SK-N-SH (cell line): ENCODE measurements at regions not wholly inside any gene's neighbourhood (a gene's known extent, or its start where the extent isn't known, plus 50 kb on each side); places are given as distances from the start of the nearest gene placed in this dataset.

Experiments
- CTCF ChIA-PET: fragments of 300-600, 350-600 bp; formaldehyde crosslinking; extraction: SDS; loops from one replicate; lab custom pipeline; 2021; lab: Yijun Ruan, JAX
- POLR2A ChIA-PET: fragments of 350-600 bp; sonication (Branson Sonifier 250); formaldehyde crosslinking; extraction: SDS; loops from one replicate; lab custom pipeline; 2020; ENCODE audit warnings: antibody characterized with exemption, inconsistent platforms; lab: Yijun Ruan, JAX
- DNase-seq: peaks from one replicate; pipeline ENCODE4 v3.0.0; 2012
- H2AFZ ChIP-seq: fragments of 200-600 bp; sonication (generic); 2 replicates; pipeline ENCODE4 v1.8.1; 2016; ENCODE audit warnings: antibody characterized with exemption, mild to moderate bottlenecking, low read depth
- H3F3A ChIP-seq: fragments of 200-600 bp; sonication (generic); replicated peaks from 2 replicates; pipeline ENCODE3; 2016; ENCODE audit warnings: antibody characterized with exemption, mild to moderate bottlenecking; ENCODE audit not compliant: insufficient read depth
- H3K27ac ChIP-seq, 2 experiments: fragments of 200-500 bp in 1 of 2; fragments of 200-600 bp in 1 of 2; sonication (Bioruptor generic) in 1 of 2; sonication (generic), shearing (Covaris generic) in 1 of 2; 2 replicates each; pipeline versions ENCODE4 v1.5.1 to v1.6.1; 2014 to 2016; ENCODE audit warnings: low read depth in 2 of 2, inconsistent platforms in 1 of 2, low read length in 1 of 2, mild to moderate bottlenecking in 1 of 2, mixed read lengths in 1 of 2
- H3K27me3 ChIP-seq: fragments of 200-600 bp; sonication (generic), shearing (Covaris generic); 2 replicates; pipeline ENCODE4 v1.6.1; 2016; ENCODE audit warnings: mixed run types; ENCODE audit not compliant: insufficient read depth
- H3K36me3 ChIP-seq, 2 experiments: fragments of 200-500 bp in 1 of 2; fragments of 200-600 bp in 1 of 2; sonication (Bioruptor generic) in 1 of 2; sonication (generic) in 1 of 2; replicated peaks in 1 of 2; 2 replicates each; pipeline versions ENCODE3 to v1.5.1; 2014 to 2016; ENCODE audit warnings: low read length in 1 of 2, mild to moderate bottlenecking in 1 of 2; ENCODE audit not compliant: insufficient read depth in 2 of 2, control insufficient read depth in 1 of 2
- H3K4me1 ChIP-seq, 2 experiments: fragments of 200-500 bp in 1 of 2; fragments of 200-600 bp in 1 of 2; sonication (Bioruptor generic) in 1 of 2; sonication (generic), shearing (Covaris generic) in 1 of 2; 2 replicates each; pipeline versions ENCODE4 v1.5.1 to v1.6.1; 2014 to 2016; ENCODE audit warnings: low read depth in 1 of 2, low read length in 1 of 2, mixed run types in 1 of 2; ENCODE audit not compliant: insufficient read depth in 2 of 2, control insufficient read depth in 1 of 2
- H3K4me2 ChIP-seq: fragments of 200-600 bp; sonication (generic), shearing (Covaris generic); 2 replicates; pipeline ENCODE4 v1.6.1; 2017; ENCODE audit warnings: mixed run types
- H3K4me3 ChIP-seq, 2 experiments: fragments of 200-500 bp in 1 of 2; fragments of 200-600 bp in 1 of 2; sonication (Bioruptor generic) in 1 of 2; sonication (generic), shearing (Covaris generic) in 1 of 2; 2 replicates each; pipeline versions ENCODE4 v1.5.1 to v1.8.1; 2014 to 2016; ENCODE audit warnings: low read depth in 2 of 2, inconsistent platforms in 1 of 2, low read length in 1 of 2, mild to moderate bottlenecking in 1 of 2, mixed read lengths in 1 of 2, moderate library complexity in 1 of 2
- H3K79me2 ChIP-seq: fragments of 200-600 bp; sonication (generic); 2 replicates; pipeline ENCODE4 v1.8.1; 2017; ENCODE audit warnings: mild to moderate bottlenecking; ENCODE audit not compliant: insufficient read depth
- H3K9ac ChIP-seq: fragments of 200-600 bp; sonication (generic); 2 replicates; pipeline ENCODE4 v1.6.1; 2017; ENCODE audit warnings: mixed run types
- H3K9me2 ChIP-seq: fragments of 200-600 bp; sonication (generic); 2 replicates; pipeline ENCODE4 v1.6.1; 2017; ENCODE audit warnings: mixed run types
- H3K9me3 ChIP-seq: fragments of 200-600 bp; sonication (generic); 2 replicates; pipeline ENCODE4 v1.6.1; 2017; ENCODE audit warnings: mixed run types, mild to moderate bottlenecking, moderate library complexity
- H4K20me1 ChIP-seq: fragments of 200-600 bp; sonication (generic); 2 replicates; pipeline ENCODE4 v1.6.1; 2017; ENCODE audit warnings: mild to moderate bottlenecking, mixed run types; ENCODE audit not compliant: insufficient read depth
- ELF1 ChIP-seq: IDR thresholded peaks from 2 replicates; pipeline ENCODE4 v1.4.0; 2012
- EP300 ChIP-seq, 2 experiments: IDR thresholded peaks; 2 replicates each; pipeline versions ENCODE4 v1.4.0 to v1.6.1; 2012; ENCODE audit warnings: borderline replicate concordance in 1 of 2, low read depth in 1 of 2, low read length in 1 of 2
- NFIC ChIP-seq: IDR thresholded peaks from 2 replicates; pipeline ENCODE4 v1.4.0; 2012; ENCODE audit warnings: borderline replicate concordance
- POLR2AphosphoS5 ChIP-seq: IDR thresholded peaks from 2 replicates; pipeline ENCODE4 v1.6.1; 2012; ENCODE audit warnings: low read depth, low read length
- RCOR1 ChIP-seq: fragments of 150-350 bp; IDR thresholded peaks from 2 replicates; pipeline ENCODE4 v1.6.1; 2017; ENCODE audit warnings: antibody characterized with exemption, low read length
- TEAD4 ChIP-seq: IDR thresholded peaks from 2 replicates; pipeline ENCODE4 v1.4.0; 2012; ENCODE audit warnings: mild to moderate bottlenecking, borderline replicate concordance; ENCODE audit not compliant: insufficient read depth
- WGBS: methylation state at CpG from one replicate; pipeline ENCODE4 v1.1.6; 2017; ENCODE audit warnings: low lambda C conversion rate; 5-methylcytosine and 5-hydroxymethylcytosine counted together
- TF ChIP-seq, protein P1 (sequence below): fragments of 150-350 bp; IDR thresholded peaks from 2 replicates; pipeline ENCODE4 v1.6.1; 2016; ENCODE audit warnings: mild to moderate bottlenecking, low read depth, low read length
- TF ChIP-seq, protein P2 (sequence below): IDR thresholded peaks from 2 replicates; pipeline ENCODE4 v1.4.0; 2012; ENCODE audit warnings: low read depth, borderline replicate concordance
- TF ChIP-seq, protein P3 (sequence below): IDR thresholded peaks from 2 replicates; pipeline ENCODE4 v1.6.1; 2012; ENCODE audit warnings: mild to moderate bottlenecking, low read depth, low read length, moderate library complexity
- TF ChIP-seq, protein P4 (sequence below): IDR thresholded peaks from 2 replicates; pipeline ENCODE4; 2012

DNA sequence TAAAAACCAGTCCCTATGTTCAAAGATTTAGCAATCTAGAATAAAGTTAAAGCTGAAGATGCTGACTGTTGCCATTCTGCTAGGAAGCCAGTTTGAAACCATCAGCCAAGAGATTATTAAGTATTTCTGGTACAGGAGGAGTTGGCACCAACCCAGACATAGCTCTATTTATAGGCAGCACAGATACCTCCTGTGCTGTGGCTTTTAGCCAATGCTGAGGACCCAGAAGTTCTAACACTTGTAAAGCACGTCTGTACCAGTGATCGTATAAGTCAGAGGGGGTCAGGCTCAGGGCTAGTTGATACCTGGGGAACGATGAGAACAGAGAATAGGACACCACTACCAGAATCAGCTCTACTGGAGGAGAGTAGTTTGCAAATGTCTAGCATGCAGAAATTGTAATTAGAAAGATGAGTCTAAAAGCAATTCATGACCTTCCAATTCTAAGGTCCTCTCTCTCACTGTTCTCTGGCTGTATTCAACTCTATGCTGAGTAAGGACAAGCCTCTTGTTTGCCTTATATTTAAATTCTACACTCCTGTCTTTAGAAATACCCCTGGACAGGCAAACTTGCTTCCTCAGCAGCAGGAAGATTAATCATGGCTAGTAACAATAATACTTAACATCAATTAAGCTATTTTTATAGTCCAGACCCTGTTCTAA, 96.8 kb upstream of the PALMD start (continued):
- TF ChIP-seq, protein P1, sequence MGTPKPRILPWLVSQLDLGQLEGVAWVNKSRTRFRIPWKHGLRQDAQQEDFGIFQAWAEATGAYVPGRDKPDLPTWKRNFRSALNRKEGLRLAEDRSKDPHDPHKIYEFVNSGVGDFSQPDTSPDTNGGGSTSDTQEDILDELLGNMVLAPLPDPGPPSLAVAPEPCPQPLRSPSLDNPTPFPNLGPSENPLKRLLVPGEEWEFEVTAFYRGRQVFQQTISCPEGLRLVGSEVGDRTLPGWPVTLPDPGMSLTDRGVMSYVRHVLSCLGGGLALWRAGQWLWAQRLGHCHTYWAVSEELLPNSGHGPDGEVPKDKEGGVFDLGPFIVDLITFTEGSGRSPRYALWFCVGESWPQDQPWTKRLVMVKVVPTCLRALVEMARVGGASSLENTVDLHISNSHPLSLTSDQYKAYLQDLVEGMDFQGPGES = no peak

DNA sequence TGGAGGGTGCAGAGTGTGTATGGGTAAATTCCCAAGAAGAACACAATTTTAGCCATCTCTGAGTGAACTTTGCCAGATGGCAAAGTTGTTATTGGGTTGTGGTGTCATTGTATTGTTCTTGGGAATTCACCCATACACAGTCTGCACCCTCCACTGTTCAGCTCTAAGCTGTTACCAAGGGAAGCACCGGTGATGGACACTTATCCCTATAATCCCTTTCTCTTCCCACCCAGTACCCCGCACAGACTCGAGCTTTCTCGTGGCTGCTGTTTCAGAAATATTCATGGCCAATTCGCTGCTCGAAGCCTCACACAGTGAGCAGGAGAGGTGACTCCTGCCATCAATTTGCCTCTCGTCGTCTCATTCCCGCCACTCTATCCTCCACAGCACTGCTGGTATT, 95.7 kb upstream of the PALMD start:
- H2AFZ ChIP-seq = no peak overlapping the region
- ChIA-PET POLR2A (no interaction called here), CTCF (no interaction called here)
- no peak overlapping the region for H3K9ac ChIP-seq
- no peaks in the 10 kb centered on the region for H3K9me3 ChIP-seq
- WGBS = 97% methylated on average over 9 of the region's 9 CpGs
- no peaks in the 10 kb centered on the region for H3K9me2 ChIP-seq
- H3K36me3 ChIP-seq = no peaks in the 10 kb centered on the region
- no peaks in the 10 kb centered on the region for H4K20me1 ChIP-seq
- peaks cover 3 to 25% of the 10 kb centered on the region in 2 experiments; a peak in 3 of 4 replicates for H3K4me1 ChIP-seq
- no peaks in the 10 kb centered on the region for H3K79me2 ChIP-seq
- H3K27ac ChIP-seq = no peak overlapping the region
- no peaks in the 10 kb centered on the region for H3K27me3 ChIP-seq
- peaks cover 35% of the 10 kb centered on the region for H3F3A ChIP-seq
- no peak overlapping the region for H3K4me3 ChIP-seq
- TF ChIP-seq, protein P2, sequence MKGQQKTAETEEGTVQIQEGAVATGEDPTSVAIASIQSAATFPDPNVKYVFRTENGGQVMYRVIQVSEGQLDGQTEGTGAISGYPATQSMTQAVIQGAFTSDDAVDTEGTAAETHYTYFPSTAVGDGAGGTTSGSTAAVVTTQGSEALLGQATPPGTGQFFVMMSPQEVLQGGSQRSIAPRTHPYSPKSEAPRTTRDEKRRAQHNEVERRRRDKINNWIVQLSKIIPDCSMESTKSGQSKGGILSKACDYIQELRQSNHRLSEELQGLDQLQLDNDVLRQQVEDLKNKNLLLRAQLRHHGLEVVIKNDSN = no peak
- TF ChIP-seq ELF1 (no peak), EP300 (IDR thresholded peaks at IDR 0.05; ENCODE audit: borderline replicate concordance in 1 of 2, low read depth in 1 of 2, low read length in 1 of 2) (no peak)
- TF ChIP-seq, protein P3, sequence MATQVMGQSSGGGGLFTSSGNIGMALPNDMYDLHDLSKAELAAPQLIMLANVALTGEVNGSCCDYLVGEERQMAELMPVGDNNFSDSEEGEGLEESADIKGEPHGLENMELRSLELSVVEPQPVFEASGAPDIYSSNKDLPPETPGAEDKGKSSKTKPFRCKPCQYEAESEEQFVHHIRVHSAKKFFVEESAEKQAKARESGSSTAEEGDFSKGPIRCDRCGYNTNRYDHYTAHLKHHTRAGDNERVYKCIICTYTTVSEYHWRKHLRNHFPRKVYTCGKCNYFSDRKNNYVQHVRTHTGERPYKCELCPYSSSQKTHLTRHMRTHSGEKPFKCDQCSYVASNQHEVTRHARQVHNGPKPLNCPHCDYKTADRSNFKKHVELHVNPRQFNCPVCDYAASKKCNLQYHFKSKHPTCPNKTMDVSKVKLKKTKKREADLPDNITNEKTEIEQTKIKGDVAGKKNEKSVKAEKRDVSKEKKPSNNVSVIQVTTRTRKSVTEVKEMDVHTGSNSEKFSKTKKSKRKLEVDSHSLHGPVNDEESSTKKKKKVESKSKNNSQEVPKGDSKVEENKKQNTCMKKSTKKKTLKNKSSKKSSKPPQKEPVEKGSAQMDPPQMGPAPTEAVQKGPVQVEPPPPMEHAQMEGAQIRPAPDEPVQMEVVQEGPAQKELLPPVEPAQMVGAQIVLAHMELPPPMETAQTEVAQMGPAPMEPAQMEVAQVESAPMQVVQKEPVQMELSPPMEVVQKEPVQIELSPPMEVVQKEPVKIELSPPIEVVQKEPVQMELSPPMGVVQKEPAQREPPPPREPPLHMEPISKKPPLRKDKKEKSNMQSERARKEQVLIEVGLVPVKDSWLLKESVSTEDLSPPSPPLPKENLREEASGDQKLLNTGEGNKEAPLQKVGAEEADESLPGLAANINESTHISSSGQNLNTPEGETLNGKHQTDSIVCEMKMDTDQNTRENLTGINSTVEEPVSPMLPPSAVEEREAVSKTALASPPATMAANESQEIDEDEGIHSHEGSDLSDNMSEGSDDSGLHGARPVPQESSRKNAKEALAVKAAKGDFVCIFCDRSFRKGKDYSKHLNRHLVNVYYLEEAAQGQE = no peak
- no peak overlapping the region for H3K4me2 ChIP-seq
- DNase-seq = no peak

DNA sequence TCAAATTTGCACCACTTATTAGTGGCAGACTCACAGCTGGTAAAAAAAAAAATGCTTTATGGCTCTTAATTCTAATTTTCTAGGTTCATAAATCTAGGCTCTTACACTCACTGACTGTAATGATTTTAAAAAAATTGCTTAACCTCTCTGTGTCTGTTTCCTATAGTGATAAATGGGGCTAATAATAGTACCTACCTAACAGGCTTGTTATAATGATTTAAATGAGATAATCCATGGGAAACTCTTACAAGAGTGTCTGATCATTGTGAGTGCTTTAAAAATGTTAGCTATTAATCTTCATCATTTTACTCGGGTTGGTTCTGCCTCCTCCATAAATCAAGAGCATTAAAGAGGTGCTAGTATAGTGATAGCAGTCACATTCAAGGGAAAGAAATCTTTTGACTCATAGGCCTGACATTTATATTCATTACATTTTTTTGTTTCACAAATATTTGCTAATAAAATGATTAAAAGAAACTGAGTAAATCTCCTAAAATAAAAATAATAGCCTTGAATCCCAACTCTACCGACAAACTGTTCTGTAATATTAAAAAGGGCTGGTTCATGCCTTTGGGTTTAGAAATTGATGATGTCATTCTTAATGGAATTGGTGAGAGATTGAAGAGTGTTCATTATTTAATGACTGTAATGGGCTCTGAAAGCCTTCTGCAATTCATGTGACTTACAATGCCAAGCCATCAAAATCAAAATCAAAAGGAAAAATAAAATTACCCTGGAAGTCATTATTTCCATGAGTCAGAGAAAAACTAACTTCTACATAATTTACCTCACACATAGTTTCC, 93.9 kb upstream of the PALMD start:
- Histone ChIP-seq H3K27me3 (no peaks in the 10 kb centered on the region), H3K9me2 (no peaks in the 10 kb centered on the region), H3K9me3 (no peaks in the 10 kb centered on the region), H2AFZ (no peak overlapping the region), H3K79me2 (no peaks in the 10 kb centered on the region), H3K4me2 (no peak overlapping the region), H3K9ac (no peak overlapping the region)
- 12% methylated on average over 2 of the region's 2 CpGs for WGBS
- TF ChIP-seq TEAD4 (no peak), NFIC (no peak), POLR2AphosphoS5 (no peak), RCOR1 (no peak)
- TF ChIP-seq, protein P4, sequence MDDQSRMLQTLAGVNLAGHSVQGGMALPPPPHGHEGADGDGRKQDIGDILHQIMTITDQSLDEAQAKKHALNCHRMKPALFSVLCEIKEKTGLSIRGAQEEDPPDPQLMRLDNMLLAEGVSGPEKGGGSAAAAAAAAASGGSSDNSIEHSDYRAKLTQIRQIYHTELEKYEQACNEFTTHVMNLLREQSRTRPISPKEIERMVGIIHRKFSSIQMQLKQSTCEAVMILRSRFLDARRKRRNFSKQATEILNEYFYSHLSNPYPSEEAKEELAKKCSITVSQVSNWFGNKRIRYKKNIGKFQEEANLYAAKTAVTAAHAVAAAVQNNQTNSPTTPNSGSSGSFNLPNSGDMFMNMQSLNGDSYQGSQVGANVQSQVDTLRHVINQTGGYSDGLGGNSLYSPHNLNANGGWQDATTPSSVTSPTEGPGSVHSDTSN = peak; percentile 7; the same call in 1 of the 2 replicates
- TF ChIP-seq, all 33 proteins: peak for 1
- Histone ChIP-seq H3K27ac (no peak overlapping the region; a peak in 1 of 4 replicates), H3K4me3 (no peak overlapping the region), H4K20me1 (no peaks in the 10 kb centered on the region), H3K36me3 (no peaks in the 10 kb centered on the region), H3F3A (peaks cover 32% of the 10 kb centered on the region), H3K4me1 (peaks cover 3 to 22% of the 10 kb centered on the region in 2 experiments; a peak in 3 of 4 replicates)
- CTCF ChIA-PET = no interaction called here
- POLR2A ChIA-PET = no interaction called here
- no peak for DNase-seq
